ENCODE measurements at regions not wholly inside any gene's neighbourhood (a gene's known extent, or its start where the extent isn't known, plus 50 kb on each side); places are given as distances from the start of the nearest gene placed in this dataset.

DNA sequence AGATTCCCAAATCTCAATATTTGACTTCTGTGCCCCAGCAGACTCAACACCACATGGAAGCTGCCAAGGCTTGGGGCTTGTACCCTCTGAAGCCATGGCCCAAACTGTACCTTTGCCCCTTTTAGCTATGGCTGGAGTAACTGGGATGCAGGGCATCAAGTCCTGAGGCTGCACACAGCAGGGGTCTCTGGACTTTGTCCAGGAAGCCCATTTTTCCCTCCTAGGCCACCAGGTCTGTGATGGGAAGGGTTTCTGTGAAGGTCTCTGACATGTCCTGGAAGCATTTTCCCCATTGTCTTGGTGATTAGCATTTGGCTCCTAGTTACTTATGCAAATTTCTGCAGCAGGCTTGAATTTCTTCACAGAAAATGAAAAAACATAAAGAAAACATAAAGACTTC is 762.3 kb downstream of the GALC start:
- no peak for DNase-seq

- no peak for DNase-seq
Observed at GRCh38 chr14:87229131-87229530, 763.9 kb downstream of the GALC start.

- no peak for DNase-seq
Observed at GRCh38 chr14:87217023-87217422, 776.0 kb downstream of the GALC start.

- no peak for DNase-seq
Observed at GRCh38 chr14:87214558-87214957, 778.4 kb downstream of the GALC start.

- DNase-seq, result no peak
Observed at GRCh38 chr14:87207756-87208155, 785.2 kb downstream of the GALC start.

DNA sequence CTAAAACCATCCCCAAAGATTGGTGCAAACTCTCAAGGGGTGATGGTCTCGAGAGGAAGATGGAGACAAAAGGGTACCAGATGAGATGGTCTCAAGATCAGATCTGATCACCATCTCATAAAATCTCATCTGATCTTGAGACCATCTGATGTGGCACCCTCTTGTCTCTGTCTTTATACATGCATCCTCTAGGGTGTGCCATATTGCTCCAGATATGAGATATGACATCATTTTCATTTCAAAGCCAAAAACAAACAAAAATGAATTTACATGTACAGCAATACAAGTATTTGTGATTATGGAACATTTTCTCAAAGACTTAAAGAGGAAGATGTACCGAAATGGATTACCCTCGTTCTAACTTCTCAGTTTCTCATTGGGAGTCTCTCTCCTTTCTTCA is 787.2 kb downstream of the GALC start:
- DNase-seq, result no peak

DNA sequence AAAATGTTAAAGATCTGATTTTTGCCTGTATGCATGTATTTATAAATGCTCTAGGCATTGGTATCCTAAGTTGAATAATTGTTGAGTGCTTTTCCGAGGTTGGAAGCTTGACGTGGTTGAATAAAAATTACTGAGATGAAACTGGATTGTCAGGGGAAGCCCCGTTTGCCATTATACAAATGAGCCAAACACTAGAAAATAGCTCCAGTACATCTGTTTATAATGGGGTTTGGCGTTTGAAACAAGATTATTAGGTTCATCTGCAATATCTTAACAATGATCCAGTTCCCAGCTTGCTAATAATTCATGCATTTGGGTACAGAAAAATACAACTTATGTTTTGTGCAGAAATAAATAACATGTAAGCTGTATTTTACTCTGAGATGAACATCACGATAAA is 789.6 kb downstream of the GALC start:
- no peak for DNase-seq

DNA sequence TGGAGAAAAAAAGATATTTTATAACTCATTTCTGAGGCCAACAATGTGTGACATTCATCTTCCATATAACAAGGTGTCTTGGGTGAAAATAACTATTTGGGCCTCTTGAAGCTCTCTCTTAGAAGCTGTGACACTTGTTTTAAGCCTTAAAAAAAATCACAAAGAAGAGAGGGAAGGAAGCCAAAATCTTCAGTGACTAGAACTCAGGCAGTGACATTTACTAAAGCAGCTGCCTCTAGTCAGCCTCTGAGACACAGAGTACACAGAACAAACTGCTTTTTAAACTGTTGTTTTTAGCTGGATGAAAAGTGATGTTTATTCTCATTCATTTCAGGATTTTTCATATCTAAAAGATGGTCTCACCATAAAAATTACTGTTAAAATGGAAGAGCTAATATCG is 793.6 kb downstream of the GALC start:
- no peak for DNase-seq

DNA sequence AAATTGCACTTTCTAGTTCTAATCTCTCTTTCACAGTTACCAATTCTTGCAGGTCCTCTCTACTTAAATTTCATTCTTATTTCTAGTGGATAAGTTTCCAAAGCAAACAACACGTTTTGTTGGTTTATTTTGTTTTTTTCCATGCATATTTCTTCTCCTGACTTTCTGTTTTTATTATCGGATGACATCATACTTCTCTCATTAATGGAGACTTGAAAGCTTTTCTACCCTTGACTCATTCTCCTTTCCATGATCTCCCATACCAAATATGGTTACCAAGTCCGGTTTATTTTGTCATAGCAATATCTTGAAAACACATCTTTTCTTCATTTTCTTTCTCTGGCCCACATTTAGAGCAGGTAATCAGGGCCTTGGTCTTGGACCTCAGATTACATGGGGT is 796.5 kb downstream of the GALC start:
- no peak for DNase-seq

DNA sequence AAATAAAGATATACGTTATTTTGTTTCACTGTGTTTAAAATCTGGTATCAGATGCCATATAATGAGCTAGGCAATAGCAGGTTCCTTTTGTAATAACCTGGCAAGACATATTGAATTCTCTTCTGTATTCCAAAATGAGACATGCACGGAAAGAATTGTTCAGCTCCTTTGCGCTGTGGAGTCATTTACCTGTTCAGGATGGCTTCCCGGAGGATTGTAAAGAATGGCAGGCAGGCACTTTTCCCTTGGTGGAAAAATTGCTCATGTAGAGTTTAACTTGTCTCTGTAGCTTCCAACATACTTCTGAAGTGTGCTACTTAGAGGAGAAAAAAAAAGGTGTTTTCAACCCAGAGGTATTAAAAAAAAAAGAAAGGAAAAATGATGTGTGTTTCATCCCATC is 805.2 kb downstream of the GALC start:
- no peak for DNase-seq

GRCh38 chr14:87186737-87187136 is 806.2 kb downstream of the GALC start:
- no peak for DNase-seq

- DNase-seq, result no peak
Observed at GRCh38 chr14:87185961-87186560, 806.9 kb downstream of the GALC start.

DNA sequence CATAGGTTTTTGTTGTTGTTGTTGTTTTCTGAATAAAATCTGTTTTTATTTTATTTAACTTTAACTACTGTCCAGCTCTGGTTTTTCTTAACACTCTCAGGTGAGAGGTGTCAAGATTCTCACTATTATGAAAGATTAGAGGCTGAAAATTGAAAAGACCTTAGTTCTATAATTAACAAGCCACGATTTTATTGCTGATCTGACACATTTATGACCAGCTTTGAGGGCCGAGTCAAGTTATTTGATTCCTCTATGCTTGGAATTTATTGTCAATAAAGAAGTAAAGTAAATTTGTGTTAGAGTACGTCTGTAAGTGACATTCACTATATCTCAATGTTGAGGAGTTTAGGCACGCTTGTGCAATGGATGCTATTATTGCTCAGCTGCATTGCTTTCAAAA is 808.8 kb downstream of the GALC start:
- DNase-seq, result no peak

- no peak for DNase-seq
Observed at GRCh38 chr14:87181288-87181687, 811.7 kb downstream of the GALC start.

DNA sequence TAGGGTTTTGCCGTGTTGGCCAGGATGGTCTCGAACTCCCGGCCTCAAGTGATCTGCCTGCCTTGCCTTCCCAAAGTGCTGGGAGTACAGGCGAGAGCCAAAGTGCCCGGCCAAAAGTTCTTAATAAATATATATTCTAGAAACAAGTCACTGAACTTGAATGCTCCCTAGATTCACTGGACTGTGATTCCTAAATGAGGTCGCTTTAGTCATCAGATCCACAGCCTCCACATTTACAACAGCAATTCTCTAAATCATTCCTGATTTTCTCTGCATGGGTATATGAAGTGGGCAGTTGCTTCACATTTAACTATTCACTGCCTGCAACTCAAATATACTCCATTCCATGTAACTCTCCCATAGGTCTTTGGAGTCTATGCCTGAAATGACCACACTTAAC is 813.0 kb downstream of the GALC start:
- DNase-seq, result no peak

DNA sequence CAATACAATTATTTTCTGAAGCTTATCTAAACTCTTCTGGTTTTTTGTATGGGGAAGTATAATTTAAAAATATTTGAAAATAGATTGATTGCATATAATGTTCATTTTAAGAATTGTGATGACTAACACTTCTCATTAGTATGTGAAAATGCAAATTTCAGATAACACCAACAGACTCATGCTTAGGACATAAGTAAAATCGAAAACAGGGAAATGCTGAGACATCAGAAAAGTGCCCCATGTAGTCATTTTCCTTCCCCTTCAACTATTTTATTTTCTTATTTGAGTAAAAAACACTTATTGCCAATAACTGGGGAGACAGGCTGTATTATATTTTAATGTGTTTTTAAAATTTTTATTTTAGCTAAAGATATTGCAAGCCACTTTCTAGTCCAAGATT is 814.7 kb downstream of the GALC start:
- DNase-seq, result no peak

- DNase-seq, result no peak
Observed at GRCh38 chr14:87175175-87175574, 817.8 kb downstream of the GALC start.

DNA sequence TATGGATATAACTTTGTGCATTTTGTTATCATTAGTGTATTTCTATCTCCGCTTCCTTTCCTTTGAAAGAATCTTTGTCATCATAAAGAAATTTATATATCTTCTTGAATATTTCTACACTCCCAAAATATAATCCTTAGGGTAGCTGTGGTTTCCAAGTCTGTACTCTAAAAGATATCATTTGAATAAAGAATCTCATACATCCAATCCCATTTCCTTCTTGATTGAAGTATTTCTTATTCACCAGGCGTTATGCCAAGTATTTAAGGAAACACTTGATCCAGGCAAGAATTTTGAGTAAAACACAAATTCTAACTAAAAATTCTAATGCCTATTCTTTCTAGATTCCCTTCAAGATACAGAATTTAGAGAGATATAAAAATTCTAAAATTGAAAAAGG is 821.8 kb downstream of the GALC start:
- no peak for DNase-seq

DNA sequence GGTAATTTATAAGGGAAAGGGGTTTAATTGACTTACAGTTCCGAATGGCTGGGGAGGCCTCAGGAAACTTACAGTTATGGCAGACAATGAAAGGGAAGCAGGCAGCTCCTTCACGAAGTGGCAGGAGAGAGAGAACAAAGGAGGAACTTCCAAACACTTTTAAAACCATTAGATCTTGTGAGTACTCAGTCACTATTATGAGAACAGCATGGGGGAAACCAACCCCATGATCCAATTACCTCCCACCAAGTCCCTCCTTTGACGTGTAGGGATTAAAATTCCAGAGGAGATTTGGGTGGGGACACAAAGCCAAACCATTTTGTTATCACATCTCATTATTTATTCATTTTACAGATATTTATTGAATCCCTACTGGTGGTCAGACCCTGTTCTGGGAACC is 822.8 kb downstream of the GALC start:
- no peak for DNase-seq

GRCh38 chr14:87169362-87169761 is 823.6 kb downstream of the GALC start:
- no peak for DNase-seq

- no peak for DNase-seq
Observed at GRCh38 chr14:87161502-87161901, 831.5 kb downstream of the GALC start.

DNA sequence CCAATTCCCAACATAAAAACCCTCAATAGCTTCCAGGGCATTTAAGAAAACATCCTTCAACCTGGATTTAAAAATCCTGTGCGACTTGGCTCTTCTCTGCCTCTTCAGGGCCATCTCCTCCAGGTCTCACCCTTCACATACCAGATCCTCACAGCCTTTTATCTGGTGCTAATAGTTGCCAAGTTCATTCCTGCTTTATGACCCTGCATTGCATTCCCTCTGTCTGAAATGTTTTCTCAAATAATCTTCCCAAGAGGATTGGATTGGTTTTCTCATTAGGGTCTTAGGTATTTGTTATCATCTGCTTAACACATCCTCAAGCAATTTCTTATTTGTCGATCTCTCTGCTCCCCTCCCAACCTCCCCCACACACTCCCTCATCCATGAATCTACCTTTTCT is 832.0 kb downstream of the GALC start:
- no peak for DNase-seq

DNA sequence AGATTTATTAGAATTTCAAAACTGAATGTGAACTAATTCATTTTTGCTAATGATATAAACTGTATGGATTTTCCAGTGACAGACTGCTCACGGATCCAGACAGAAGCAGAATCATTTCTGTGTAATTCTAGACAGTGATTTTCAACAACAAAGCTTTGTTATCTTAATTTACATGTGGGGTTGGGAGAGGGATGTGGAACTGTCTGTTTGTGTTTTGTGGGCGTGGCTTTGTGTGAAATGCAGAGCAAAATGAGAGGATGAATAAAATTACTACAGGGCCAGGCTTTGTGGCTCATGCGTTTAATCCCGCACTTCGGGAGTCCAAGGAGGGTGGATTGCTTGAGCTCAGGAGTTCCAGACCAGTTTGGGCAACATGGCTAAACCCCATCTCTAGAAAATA is 834.7 kb downstream of the GALC start:
- no peak for DNase-seq

GRCh38 chr14:87156878-87157277 is 836.1 kb downstream of the GALC start:
- no peak for DNase-seq

DNA sequence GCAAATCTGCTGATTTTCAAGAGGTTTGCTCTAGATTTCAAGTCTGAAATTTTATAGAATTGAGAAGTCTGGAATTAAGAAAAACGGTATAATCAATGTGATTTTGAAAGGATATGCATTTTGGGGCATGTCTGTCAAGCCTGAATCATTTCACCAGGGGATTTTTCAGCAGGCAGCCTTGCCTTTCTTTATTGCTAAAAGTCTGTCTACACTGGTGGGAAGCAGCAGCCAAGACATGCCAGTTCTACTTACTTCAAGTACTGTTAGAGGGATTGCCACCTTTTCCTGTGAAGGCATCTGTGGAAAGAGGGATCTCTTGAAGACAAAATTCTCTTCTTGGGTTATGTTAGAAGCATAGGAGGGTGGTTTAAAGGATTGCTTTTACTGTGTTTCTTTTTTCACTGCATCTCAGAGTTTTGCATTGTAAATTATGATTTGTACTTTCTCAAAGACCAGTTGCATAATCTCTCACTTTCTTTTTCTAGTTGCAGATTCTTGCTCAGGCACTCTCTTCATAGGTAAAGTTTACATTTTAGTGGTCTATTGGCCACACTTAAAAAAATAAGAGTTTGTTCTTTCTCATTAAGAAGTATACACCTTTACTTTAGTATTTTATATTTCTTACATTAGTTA is 837.0 kb downstream of the GALC start:
- no peak for DNase-seq
